Testis (tissue), 2 donors: ENCODE measurements at regions not wholly inside any gene's neighbourhood (a gene's known extent, or its start where the extent isn't known, plus 50 kb on each side); places are given as distances from the start of the nearest gene placed in this dataset.

Source experiments
- CTCF ChIP-seq, 3 experiments: fragments of 450-650 bp in 2 of 3; fragments of 200-600 bp in 1 of 3; sonication (generic) in 1 of 3; IDR thresholded peaks; one replicate each; pipeline ENCODE4 v1.5.1; 2016 to 2019; ENCODE audit warnings: antibody characterized with exemption in 3 of 3, mild to moderate bottlenecking in 2 of 3, moderate library complexity in 1 of 3
- POLR2A ChIP-seq: fragments of 450-650 bp; IDR thresholded peaks from one replicate; pipeline ENCODE4 v1.6.1; 2017; ENCODE audit warnings: antibody characterized with exemption, mild to moderate bottlenecking, moderate library complexity

DNA sequence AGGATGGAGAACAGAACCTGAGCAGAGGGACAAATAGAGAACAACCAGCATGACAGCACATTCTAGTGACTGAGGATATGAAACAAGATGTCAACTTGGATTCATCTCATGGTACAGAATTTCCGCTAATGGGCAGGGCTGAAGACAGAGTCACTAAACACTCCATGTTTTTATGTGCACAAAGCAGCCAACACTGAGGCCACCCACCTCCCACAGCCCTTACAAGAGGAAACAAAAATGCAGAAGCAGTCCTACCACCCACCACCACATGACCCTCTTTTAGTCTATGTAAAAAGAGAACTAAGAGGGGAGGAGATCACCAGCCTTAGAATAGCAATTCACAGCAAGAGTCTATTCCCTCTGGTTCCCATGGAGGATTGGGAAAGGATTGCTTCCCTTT is 131.4 kb upstream of the UBE2E2 start:
- TF ChIP-seq CTCF (IDR thresholded peaks at IDR 0.05) (no peak), POLR2A (no peak)
